Panc1 (cell line): ENCODE measurements at regions not wholly inside any gene's neighbourhood (a gene's known extent, or its start where the extent isn't known, plus 50 kb on each side); places are given as distances from the start of the nearest gene placed in this dataset.

ENCODE experiments used
- ATAC-seq: fragments of 200-7000 bp; cut with Tn5 transposase; 2 replicates; pipeline ENCODE4 v1.9.1; 2020; ENCODE audit warnings: mild to moderate bottlenecking, moderate library complexity
- BruUV-seq: library from RNA; stranded (reverse); fragments of 400-500 nt; replicated peaks from 2 replicates; lab custom pipeline; 2021; lab: Mats Ljungman, UMichigan
- CTCF ChIA-PET: fragments of 300-600 bp; sonication (Branson Sonifier 250); formaldehyde crosslinking; loops from one replicate; lab custom pipeline; 2022; ENCODE audit warnings: antibody characterized with exemption; lab: Charles Lee
- POLR2A ChIA-PET: fragments of 300-600 bp; sonication (Branson Sonifier 250); formaldehyde crosslinking; loops from one replicate; lab custom pipeline; 2022; ENCODE audit warnings: antibody characterized with exemption; lab: Charles Lee
- DNase-seq: peaks from one replicate; pipeline ENCODE4 v3.0.0-alpha.2; 2010; ENCODE audit warnings: low read depth, low spot score
- H3K27ac ChIP-seq: 2 replicates; pipeline ENCODE4 v1.5.1; 2011; ENCODE audit warnings: mild to moderate bottlenecking, low read length, inconsistent platforms
- H3K27me3 ChIP-seq: fragments of 200-500 bp; sonication (Bioruptor generic); 2 replicates; pipeline ENCODE4 v1.6.0; 2014; ENCODE audit warnings: low read length, inconsistent platforms; ENCODE audit not compliant: control insufficient read depth, insufficient read depth
- H3K36me3 ChIP-seq: fragments of 200-500 bp; sonication (Bioruptor generic); 2 replicates; pipeline ENCODE4 v1.5.1; 2014; ENCODE audit warnings: inconsistent platforms, mild to moderate bottlenecking, low read length, moderate library complexity; ENCODE audit not compliant: control insufficient read depth, insufficient read depth
- H3K4me1 ChIP-seq: 2 replicates; pipeline ENCODE4 v1.5.1; 2011; ENCODE audit warnings: inconsistent platforms, mild to moderate bottlenecking, low read length, moderate library complexity; ENCODE audit not compliant: control insufficient read depth, insufficient read depth
- H3K4me3 ChIP-seq, 2 experiments: 2 replicates each; pipeline ENCODE4 v1.5.1; 2011 to 2012; ENCODE audit warnings: low read depth in 2 of 2, low read length in 2 of 2, mild to moderate bottlenecking in 2 of 2, inconsistent platforms in 1 of 2, moderate library complexity in 1 of 2
- H3K9me3 ChIP-seq: fragments of 200-500 bp; sonication (Bioruptor generic); 2 replicates; pipeline ENCODE4 v1.5.1; 2014; ENCODE audit warnings: low read depth, mild to moderate bottlenecking, inconsistent platforms, low read length, moderate library complexity; ENCODE audit not compliant: control insufficient read depth, insufficient read depth
- CTCF ChIP-seq: fragments of 450-650 bp; IDR thresholded peaks from 2 replicates; pipeline ENCODE4 v1.5.1; 2017; ENCODE audit warnings: mild to moderate bottlenecking
- POLR2AphosphoS5 ChIP-seq: IDR thresholded peaks from 2 replicates; pipeline ENCODE4 v1.6.1; 2012; ENCODE audit warnings: mild to moderate bottlenecking, low read depth, low read length, moderate library complexity
- REST ChIP-seq, 2 experiments: IDR thresholded peaks; 2 replicates each; pipeline ENCODE4 v1.6.1; 2011 to 2012; ENCODE audit warnings: low read depth in 2 of 2, control low read depth in 1 of 2, low read length in 1 of 2, mild to moderate bottlenecking in 1 of 2, moderate library complexity in 1 of 2; ENCODE audit not compliant: insufficient read depth in 1 of 2
- SIN3A ChIP-seq: IDR thresholded peaks from 2 replicates; pipeline ENCODE4 v1.6.1; 2012; ENCODE audit warnings: low read depth, mild to moderate bottlenecking, low read length, moderate library complexity, borderline replicate concordance; ENCODE audit not compliant: insufficient read depth
- TCF7L2 ChIP-seq: IDR thresholded peaks from 2 replicates; pipeline ENCODE4 v1.6.1; 2011; ENCODE audit warnings: mild to moderate bottlenecking, low read depth, low read length, inconsistent platforms
- in situ Hi-C: cut with HindIII; loops from 2 replicates; pipeline ENCODE4 v1.10.0; 2016; ENCODE audit warnings: low sequenced_read_pairs, low pct_unique_long_range_greater_than_20kb
- intact Hi-C: fragments of 100-400 bp; cut with micrococcal nuclease; formaldehyde crosslinking; loops from one replicate; pipeline ENCODE4 v1.10.0; 2022; ENCODE audit not compliant: unreplicated experiment

GRCh38 chr12:43147878-43148277, 404.1 kb downstream of the ADAMTS20 start:
- CTCF ChIA-PET: no interaction called here
- intact Hi-C loops: no loop called here
- H3K27me3 ChIP-seq: no peaks in the 10 kb centered on the region
- no peaks in the 10 kb centered on the region for H3K36me3 ChIP-seq
- H3K4me1 ChIP-seq: no peaks in the 10 kb centered on the region
- ATAC-seq: no peak
- no peak for DNase-seq
- BruUV-seq: no TSS peak
- no peak overlapping the region for H3K4me3 ChIP-seq
- H3K27ac ChIP-seq: no peak overlapping the region
- no peaks in the 10 kb centered on the region for H3K9me3 ChIP-seq
- in situ Hi-C loops: no loop called here
- POLR2A ChIA-PET: no interaction called here
- no peak for TF ChIP-seq REST (IDR thresholded peaks at IDR 0.05; ENCODE audit: insufficient read depth in 1 of 2, low read depth in 2 of 2, low read length in 1 of 2)
- TF ChIP-seq SIN3A: no peak
- TF ChIP-seq CTCF: no peak
- TF ChIP-seq POLR2AphosphoS5: no peak
- TF ChIP-seq TCF7L2: no peak

- ChIA-PET POLR2A (no interaction called here), CTCF (no interaction called here)
- Histone ChIP-seq H3K9me3 (no peaks in the 10 kb centered on the region), H3K27ac (no peak overlapping the region), H3K27me3 (no peaks in the 10 kb centered on the region), H3K36me3 (no peaks in the 10 kb centered on the region), H3K4me3 (no peak overlapping the region), H3K4me1 (no peaks in the 10 kb centered on the region)
- intact Hi-C loops: no loop called here
- DNase-seq (no peak), ATAC-seq (no peak)
- TF ChIP-seq REST (IDR thresholded peaks at IDR 0.05; ENCODE audit: insufficient read depth in 1 of 2, low read depth in 2 of 2, low read length in 1 of 2): no peak
- TF ChIP-seq SIN3A: no peak
- TF ChIP-seq CTCF: no peak
- no peak for TF ChIP-seq POLR2AphosphoS5
- TF ChIP-seq TCF7L2: no peak
- no TSS peak for BruUV-seq
- in situ Hi-C loops: no loop called here
These were observed 406.5 kb downstream of the ADAMTS20 start for GRCh38 chr12:43145481-43145880.
